GM10266 (cell line): ENCODE measurements at regions not wholly inside any gene's neighbourhood (a gene's known extent, or its start where the extent isn't known, plus 50 kb on each side); places are given as distances from the start of the nearest gene placed in this dataset.

ENCODE experiments used
- DNase-seq: peaks from one replicate; pipeline ENCODE4 v3.0.0; 2012; ENCODE audit errors: extremely low spot score
- TF ChIP-seq, protein P1 (sequence below): IDR thresholded peaks from 2 replicates; pipeline ENCODE4 v1.5.1; 2012; ENCODE audit warnings: mild to moderate bottlenecking, low read depth; ENCODE audit not compliant: control insufficient read depth, insufficient read depth; ENCODE audit errors: missing control alignments

DNA sequence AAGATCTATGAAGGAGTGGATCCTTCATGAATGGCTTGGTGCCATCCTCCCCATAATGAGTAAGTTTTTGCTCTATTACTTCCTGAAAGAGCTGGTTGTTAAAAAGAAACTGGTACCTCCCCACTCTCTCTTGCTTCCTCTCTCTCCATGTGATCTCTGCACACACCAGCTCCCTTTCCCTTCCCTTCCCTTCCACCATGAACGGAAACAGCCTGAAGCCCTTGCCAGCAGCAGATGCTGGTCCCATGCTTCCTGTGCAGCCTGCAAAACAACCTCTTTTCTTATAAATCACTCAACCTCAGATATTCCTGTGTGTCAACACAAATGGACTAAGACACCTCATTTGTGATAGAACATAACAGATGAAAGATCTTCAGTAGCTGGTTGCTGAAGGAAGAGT, 303.5 kb upstream of the ACVR2A start:
- no peak for DNase-seq

DNA sequence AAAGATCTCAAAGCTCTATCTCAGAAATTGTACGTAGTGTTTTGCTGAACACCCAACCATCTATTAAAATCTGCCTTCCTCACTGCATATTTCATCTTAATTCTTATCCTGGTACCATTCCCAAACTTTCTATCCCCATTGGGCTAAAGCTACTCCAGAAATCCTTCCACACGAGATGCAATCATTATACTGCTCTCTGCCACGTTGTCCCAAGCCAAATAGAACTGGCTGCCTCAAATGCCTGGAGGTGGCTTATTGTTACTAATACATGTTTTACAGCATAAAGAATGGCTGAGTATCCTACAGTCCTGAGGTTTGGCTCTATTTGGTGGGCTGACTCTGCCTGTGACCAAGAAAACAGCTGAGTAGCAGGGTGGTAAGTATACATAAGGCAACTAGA, 306.0 kb upstream of the ACVR2A start:
- TF ChIP-seq, protein P1, sequence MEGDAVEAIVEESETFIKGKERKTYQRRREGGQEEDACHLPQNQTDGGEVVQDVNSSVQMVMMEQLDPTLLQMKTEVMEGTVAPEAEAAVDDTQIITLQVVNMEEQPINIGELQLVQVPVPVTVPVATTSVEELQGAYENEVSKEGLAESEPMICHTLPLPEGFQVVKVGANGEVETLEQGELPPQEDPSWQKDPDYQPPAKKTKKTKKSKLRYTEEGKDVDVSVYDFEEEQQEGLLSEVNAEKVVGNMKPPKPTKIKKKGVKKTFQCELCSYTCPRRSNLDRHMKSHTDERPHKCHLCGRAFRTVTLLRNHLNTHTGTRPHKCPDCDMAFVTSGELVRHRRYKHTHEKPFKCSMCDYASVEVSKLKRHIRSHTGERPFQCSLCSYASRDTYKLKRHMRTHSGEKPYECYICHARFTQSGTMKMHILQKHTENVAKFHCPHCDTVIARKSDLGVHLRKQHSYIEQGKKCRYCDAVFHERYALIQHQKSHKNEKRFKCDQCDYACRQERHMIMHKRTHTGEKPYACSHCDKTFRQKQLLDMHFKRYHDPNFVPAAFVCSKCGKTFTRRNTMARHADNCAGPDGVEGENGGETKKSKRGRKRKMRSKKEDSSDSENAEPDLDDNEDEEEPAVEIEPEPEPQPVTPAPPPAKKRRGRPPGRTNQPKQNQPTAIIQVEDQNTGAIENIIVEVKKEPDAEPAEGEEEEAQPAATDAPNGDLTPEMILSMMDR, result no peak

More for the DNA sequence above, 303.5 kb upstream of the ACVR2A start:
- TF ChIP-seq, protein P1, result no peak

DNA sequence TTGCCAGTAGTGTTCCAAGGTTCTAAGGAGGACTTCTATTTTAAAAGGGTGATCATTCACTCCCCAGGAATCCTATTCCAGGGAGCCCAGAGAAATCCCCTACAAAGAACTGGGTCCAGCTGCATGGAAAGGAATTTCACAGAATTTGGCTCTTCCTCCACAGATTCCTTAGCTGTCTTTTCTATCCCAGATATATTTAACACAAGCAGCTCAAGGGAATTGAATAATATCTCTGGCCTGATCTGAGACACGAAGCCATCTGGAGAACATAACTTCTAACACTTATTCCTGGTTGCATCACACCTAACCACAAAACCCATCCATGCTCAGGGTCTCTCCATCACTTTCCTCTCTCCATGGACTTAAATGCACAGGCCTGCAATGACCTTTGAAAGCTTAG, 306.7 kb upstream of the ACVR2A start:
- DNase-seq, result no peak

More for the DNA sequence above, 306.0 kb upstream of the ACVR2A start:
- no peak for DNase-seq

DNA sequence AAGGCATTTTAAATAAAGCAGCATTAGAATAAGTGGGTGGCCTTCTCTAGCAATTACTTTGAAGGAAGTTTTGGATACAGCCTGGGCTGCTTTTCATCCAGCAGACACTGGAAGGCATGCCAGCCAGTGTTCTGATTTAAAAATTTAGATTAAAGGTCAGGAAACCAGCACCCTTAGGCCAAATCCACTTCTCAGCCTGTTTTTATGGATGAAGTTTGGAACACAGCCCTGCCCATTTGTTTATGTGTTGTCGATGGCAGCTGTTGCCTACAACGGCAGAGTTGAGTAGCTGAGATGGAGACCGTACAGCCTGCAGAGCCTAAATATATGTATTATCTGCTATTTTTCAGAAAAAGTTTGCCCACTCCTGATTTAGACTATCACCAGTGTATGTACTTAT, 313.6 kb upstream of the ACVR2A start:
- no peak for DNase-seq
- TF ChIP-seq, protein P1, result no peak

More for the DNA sequence above, 306.7 kb upstream of the ACVR2A start:
- TF ChIP-seq, protein P1, result no peak

DNA sequence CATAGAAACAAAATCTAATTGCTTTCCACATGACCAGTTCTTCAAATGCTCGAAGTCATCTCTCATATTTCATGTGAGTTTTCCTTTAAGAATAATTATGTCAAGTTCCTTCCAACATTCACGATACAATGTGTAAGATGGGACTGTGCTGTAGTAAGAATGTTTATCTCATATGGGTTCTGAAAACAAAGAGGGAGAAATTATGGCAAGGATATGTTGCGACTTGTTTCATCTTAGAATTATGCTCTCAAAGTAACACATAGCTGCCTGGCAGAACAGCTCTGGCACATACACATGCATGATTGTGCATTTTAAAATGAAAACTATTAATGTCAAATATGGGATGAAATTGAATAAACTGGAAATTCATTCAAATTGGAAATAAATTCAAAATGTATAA, 314.8 kb upstream of the ACVR2A start:
- no peak for DNase-seq
- TF ChIP-seq, protein P1, result no peak

DNA sequence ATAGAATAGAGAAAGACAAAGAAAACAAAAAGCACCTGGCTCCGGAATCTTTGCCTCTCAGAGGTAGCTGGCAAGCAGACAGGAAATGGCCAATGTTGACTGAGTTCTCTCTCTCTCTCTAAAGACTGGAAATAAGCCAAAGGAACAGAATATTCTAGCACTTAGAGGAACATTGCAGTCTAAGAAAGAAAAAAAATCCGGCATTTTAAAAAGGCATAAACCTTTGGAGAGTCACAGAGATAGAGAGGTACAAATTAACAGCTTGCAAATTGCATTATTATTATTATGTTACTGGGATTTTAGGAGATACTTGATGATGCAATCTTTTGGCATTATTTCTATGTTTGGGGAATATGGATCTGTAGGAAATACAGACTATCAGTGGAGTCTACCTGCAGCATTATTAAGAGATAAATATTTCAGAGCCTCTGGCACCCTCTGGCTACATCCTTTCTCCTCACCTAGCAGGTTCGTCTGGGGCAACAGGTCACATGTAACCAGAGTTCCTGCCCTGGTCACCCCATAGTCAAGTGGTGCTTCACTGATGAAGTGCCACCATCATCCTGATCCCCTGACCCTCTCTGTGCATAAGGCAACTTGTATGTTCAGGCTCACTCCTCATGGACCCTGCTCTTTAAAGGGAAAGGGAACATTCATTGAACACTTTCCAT, 318.9 kb upstream of the ACVR2A start:
- TF ChIP-seq, protein P1, result no peak

DNA sequence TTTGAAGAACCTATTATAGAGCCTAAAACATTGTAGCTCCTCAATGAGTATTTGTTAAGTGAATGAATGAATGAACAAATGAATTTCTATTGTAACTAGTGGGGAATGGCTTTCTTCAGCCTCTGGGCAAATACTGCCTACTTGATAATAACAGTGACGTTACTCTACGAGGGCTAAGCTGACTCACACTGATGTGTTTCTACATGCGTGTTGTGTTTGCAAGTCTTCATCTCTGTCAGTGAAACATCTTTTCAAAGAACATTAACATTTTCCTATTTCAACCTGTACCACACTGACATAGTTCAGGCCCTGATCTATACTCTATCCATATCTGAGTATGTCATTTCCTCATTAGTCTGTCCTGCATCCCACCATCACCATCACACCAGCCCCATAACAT, 319.9 kb upstream of the ACVR2A start:
- DNase-seq, result no peak
- TF ChIP-seq, protein P1, result no peak

More for the DNA sequence above, 318.9 kb upstream of the ACVR2A start:
- DNase-seq, result no peak
